ENCODE measurements at regions not wholly inside any gene's neighbourhood (a gene's known extent, or its start where the extent isn't known, plus 50 kb on each side); places are given as distances from the start of the nearest gene placed in this dataset.
A peak's percentile ranks its signal among the peaks of the same experiment; 100 is the strongest.
"Not testable (repeated sequence)": the region's sequence is repeated elsewhere in the genome, so short reads cannot be mapped to it uniquely, and the experiment has no call there.

GRCh38 chr12:10453-10852 is 56.1 kb upstream of the IQSEC3 start:
- not testable (repeated sequence) for H3K4me3 ChIP-seq (ENCODE audit: low read depth, low read length); H3K36me3 ChIP-seq; DNase-seq; H3K9me3 ChIP-seq (ENCODE audit: severe bottlenecking); H3K27ac ChIP-seq; H3K27me3 ChIP-seq (ENCODE audit: insufficient read depth, low read depth, severe bottlenecking)

- not testable (repeated sequence) for H3K27me3 ChIP-seq (ENCODE audit: insufficient read depth, low read depth, severe bottlenecking); DNase-seq
These were observed 55.4 kb upstream of the IQSEC3 start for GRCh38 chr12:10879-11812.

GRCh38 chr12:12306-12705 is 54.3 kb upstream of the IQSEC3 start:
- not testable (repeated sequence) for H3K27me3 ChIP-seq (ENCODE audit: insufficient read depth, low read depth, severe bottlenecking); H3K9me3 ChIP-seq (ENCODE audit: severe bottlenecking); H3K27ac ChIP-seq; H3K4me3 ChIP-seq (ENCODE audit: low read depth, low read length); H3K36me3 ChIP-seq
- peak; percentile 48 for DNase-seq

More at GRCh38 chr12:10879-11812, 55.4 kb upstream of the IQSEC3 start:
- H3K27ac ChIP-seq; H3K4me3 ChIP-seq (ENCODE audit: low read depth, low read length); H3K9me3 ChIP-seq (ENCODE audit: severe bottlenecking); H3K36me3 ChIP-seq: not testable (repeated sequence)

DNA sequence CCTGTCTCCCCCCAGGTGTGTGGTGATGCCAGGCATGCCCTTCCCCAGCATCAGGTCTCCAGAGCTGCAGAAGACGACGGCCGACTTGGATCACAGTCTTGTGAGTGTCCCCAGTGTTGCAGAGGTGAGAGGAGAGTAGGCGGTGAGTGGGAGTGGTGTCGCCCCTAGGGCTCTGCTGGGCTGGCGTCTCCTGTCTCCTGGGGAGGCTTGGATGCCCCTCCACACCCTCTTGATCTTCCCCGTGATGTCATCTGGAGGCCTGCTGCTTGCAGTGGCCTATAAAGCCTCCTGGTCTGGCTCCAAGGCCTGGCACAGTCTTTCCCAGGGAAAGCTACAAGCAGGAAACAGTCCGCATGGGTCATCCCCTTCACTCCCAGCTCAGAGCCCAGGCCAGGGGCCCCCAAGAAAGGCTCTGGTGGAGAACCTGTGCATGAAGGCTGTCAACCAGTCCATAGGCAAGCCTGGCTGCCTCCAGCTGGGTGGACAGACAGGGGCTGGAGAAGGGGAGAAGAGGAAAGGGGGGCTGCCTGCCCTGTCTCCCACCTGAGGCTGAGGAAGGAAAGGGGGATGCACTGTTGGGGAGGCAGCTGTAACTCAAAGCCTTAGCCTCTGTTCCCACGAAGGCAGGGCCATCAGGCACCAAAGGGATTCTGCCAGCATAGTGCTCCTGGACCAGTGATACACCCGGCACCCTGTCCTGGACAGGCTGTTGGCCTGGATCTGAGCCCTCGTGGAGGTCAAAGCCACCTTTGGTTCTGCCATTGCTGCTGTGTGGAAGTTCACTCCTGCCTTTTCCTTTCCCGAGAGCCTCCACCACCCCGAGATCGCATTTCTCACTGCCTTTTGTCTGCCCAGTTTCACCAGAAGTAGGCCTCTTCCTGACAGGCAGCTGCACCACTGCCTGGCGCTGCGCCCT is 53.6 kb upstream of the IQSEC3 start:
- not testable (repeated sequence) for H3K9me3 ChIP-seq (ENCODE audit: severe bottlenecking); H3K27ac ChIP-seq; H3K36me3 ChIP-seq; H3K27me3 ChIP-seq (ENCODE audit: insufficient read depth, low read depth, severe bottlenecking); DNase-seq; H3K4me3 ChIP-seq (ENCODE audit: low read depth, low read length)

DNA sequence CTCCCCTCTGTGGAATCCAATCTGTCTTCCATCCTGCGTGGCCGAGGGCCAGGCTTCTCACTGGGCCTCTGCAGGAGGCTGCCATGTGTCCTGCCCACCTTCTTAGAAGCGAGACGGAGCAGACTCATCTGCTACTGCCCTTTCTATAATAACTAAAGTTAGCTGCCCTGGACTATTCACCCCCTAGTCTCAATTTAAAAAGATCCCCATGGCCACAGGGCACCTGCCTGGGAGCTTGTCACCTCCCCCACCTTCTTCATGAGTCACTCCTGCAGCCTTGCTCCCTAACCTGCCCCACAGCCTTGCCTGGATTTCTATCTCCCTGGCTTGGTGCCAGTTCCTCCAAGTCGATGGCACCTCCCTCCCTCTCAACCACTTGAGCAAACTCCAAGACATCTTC is 52.7 kb upstream of the IQSEC3 start:
- H3K9me3 ChIP-seq (ENCODE audit: severe bottlenecking); H3K36me3 ChIP-seq; DNase-seq; H3K4me3 ChIP-seq (ENCODE audit: low read depth, low read length); H3K27me3 ChIP-seq (ENCODE audit: insufficient read depth, low read depth, severe bottlenecking); H3K27ac ChIP-seq: not testable (repeated sequence)

- not testable (repeated sequence) for H3K27me3 ChIP-seq (ENCODE audit: insufficient read depth, low read depth, severe bottlenecking); H3K4me3 ChIP-seq (ENCODE audit: low read depth, low read length); H3K36me3 ChIP-seq; H3K27ac ChIP-seq; H3K9me3 ChIP-seq (ENCODE audit: severe bottlenecking); DNase-seq
These were observed 51.9 kb upstream of the IQSEC3 start for GRCh38 chr12:14696-15095.

GRCh38 chr12:15381-15780 is 51.2 kb upstream of the IQSEC3 start:
- not testable (repeated sequence) for H3K27ac ChIP-seq; H3K9me3 ChIP-seq (ENCODE audit: severe bottlenecking); DNase-seq; H3K36me3 ChIP-seq; H3K27me3 ChIP-seq (ENCODE audit: insufficient read depth, low read depth, severe bottlenecking); H3K4me3 ChIP-seq (ENCODE audit: low read depth, low read length)

DNA sequence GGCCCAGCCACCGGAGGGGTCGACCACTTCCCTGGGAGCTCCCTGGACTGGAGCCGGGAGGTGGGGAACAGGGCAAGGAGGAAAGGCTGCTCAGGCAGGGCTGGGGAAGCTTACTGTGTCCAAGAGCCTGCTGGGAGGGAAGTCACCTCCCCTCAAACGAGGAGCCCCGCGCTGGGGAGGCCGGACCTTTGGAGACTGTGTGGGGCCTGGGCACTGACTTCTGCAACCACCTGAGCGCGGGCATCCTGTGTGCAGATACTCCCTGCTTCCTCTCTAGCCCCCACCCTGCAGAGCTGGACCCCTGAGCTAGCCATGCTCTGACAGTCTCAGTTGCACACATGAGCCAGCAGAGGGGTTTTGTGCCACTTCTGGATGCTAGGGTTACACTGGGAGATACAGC is 50.5 kb upstream of the IQSEC3 start:
- not testable (repeated sequence) for DNase-seq; H3K27ac ChIP-seq; H3K36me3 ChIP-seq; H3K9me3 ChIP-seq (ENCODE audit: severe bottlenecking); H3K27me3 ChIP-seq (ENCODE audit: insufficient read depth, low read depth, severe bottlenecking); H3K4me3 ChIP-seq (ENCODE audit: low read depth, low read length)

DNA sequence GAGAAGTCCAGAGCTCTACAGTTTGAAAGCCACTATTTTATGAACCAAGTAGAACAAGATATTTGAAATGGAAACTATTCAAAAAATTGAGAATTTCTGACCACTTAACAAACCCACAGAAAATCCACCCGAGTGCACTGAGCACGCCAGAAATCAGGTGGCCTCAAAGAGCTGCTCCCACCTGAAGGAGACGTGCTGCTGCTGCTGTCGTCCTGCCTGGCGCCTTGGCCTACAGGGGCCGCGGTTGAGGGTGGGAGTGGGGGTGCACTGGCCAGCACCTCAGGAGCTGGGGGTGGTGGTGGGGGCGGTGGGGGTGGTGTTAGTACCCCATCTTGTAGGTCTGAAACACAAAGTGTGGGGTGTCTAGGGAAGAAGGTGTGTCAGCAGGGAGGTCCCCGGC is 50.0 kb upstream of the IQSEC3 start:
- H3K4me3 ChIP-seq (ENCODE audit: low read depth, low read length); H3K9me3 ChIP-seq (ENCODE audit: severe bottlenecking); H3K27ac ChIP-seq; H3K27me3 ChIP-seq (ENCODE audit: insufficient read depth, low read depth, severe bottlenecking); H3K36me3 ChIP-seq; DNase-seq: not testable (repeated sequence)
